Osteocyte (in vitro differentiated cells): ENCODE measurements at regions not wholly inside any gene's neighbourhood (a gene's known extent, or its start where the extent isn't known, plus 50 kb on each side); places are given as distances from the start of the nearest gene placed in this dataset.
"Not testable (repeated sequence)": the region's sequence is repeated elsewhere in the genome, so short reads cannot be mapped to it uniquely, and the experiment has no call there.

Source experiments
- DNase-seq: peaks from one replicate; pipeline ENCODE4 v3.0.0; 2021; ENCODE audit warnings: mixed read lengths; ENCODE audit not compliant: unreplicated experiment; ENCODE audit errors: extremely low spot score
- H3K27ac Mint-ChIP-seq: one replicate; pipeline ENCODE4 v1.8.0; 2021; ENCODE audit warnings: mild to moderate bottlenecking, mixed read lengths; ENCODE audit not compliant: unreplicated experiment
- H3K27me3 Mint-ChIP-seq: one replicate; pipeline ENCODE4 v1.8.0; 2021; ENCODE audit warnings: mixed read lengths; ENCODE audit not compliant: unreplicated experiment
- H3K36me3 Mint-ChIP-seq: one replicate; pipeline ENCODE4 v1.8.0; 2021; ENCODE audit warnings: mixed read lengths; ENCODE audit not compliant: unreplicated experiment
- H3K4me1 Mint-ChIP-seq: one replicate; pipeline ENCODE4 v1.8.0; 2021; ENCODE audit warnings: mixed read lengths; ENCODE audit not compliant: unreplicated experiment
- H3K4me3 Mint-ChIP-seq: one replicate; pipeline ENCODE4 v1.8.0; 2021; ENCODE audit warnings: mild to moderate bottlenecking, moderate library complexity, mixed read lengths; ENCODE audit not compliant: unreplicated experiment
- H3K9me3 Mint-ChIP-seq: one replicate; pipeline ENCODE4 v1.8.0; 2021; ENCODE audit warnings: mixed read lengths; ENCODE audit not compliant: unreplicated experiment
- TF ChIP-seq, protein P1 (sequence below): fragments of 200-600 bp; sonication (generic); IDR thresholded peaks from 2 replicates; pipeline ENCODE4 v1.5.0; 2021; ENCODE audit warnings: antibody characterized with exemption, mild to moderate bottlenecking, moderate library complexity

DNA sequence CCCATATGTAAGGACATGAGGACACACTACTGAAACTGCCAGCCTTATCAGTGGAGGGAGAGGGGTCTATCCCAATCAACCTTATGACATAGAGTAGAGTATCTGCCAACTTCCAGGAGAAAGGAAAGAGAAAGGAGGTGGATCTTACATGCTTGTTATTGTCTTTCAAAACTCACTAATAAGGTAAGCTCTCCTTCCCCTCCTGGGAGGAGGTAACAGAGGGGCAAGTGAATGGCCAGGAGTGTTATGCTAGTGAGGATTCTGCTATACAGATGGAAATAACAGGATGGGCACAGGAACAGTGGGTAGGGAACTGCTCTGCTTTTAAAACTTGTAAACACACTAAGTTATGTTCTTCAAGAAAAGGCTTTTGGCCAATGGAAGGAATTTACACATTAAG, 1020.1 kb downstream of the TDRD15 start:
- TF ChIP-seq, protein P1, sequence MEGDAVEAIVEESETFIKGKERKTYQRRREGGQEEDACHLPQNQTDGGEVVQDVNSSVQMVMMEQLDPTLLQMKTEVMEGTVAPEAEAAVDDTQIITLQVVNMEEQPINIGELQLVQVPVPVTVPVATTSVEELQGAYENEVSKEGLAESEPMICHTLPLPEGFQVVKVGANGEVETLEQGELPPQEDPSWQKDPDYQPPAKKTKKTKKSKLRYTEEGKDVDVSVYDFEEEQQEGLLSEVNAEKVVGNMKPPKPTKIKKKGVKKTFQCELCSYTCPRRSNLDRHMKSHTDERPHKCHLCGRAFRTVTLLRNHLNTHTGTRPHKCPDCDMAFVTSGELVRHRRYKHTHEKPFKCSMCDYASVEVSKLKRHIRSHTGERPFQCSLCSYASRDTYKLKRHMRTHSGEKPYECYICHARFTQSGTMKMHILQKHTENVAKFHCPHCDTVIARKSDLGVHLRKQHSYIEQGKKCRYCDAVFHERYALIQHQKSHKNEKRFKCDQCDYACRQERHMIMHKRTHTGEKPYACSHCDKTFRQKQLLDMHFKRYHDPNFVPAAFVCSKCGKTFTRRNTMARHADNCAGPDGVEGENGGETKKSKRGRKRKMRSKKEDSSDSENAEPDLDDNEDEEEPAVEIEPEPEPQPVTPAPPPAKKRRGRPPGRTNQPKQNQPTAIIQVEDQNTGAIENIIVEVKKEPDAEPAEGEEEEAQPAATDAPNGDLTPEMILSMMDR, result no peak
- H3K27ac Mint-ChIP-seq, result no peak overlapping the region
- H3K27me3 Mint-ChIP-seq, result no peaks in the 10 kb centered on the region
- H3K4me1 Mint-ChIP-seq, result no peaks in the 10 kb centered on the region
- DNase-seq, result no peak
- H3K9me3 Mint-ChIP-seq, result peaks cover 32% of the 10 kb centered on the region
- no peaks in the 10 kb centered on the region for H3K36me3 Mint-ChIP-seq
- H3K4me3 Mint-ChIP-seq, result no peak overlapping the region

DNA sequence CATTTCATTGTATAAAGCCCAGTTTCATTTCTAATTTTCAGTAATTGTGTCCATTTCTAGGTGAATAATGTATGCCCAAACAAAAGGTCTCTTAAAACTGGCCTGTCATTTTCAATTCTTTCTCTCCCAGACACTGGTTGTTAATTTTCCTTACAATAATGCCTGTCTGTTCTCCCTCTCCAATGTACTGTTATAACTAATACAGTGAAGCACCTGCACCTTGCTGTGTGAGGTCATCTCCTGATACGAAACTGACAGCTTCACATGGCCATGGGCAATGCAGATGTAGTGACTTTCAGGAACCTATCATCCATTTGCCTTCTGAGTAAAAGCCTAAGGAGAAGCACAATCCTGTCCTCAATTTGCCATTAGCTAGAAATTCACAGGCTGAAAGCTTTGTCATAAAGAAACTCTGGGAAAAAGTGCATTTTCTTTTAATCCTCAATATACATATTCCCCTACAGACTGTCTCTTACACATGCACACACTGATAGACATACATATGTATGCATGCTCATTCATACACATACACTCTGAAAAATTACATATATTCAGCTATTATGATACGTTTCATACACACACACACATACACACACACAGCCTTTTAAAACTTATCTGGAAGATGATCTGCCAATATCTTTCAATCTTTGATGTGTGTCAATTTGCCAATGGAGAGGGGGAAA, 1030.3 kb downstream of the TDRD15 start:
- peaks cover 2% of the 10 kb centered on the region for H3K36me3 Mint-ChIP-seq
- TF ChIP-seq, protein P1, result no peak
- peaks cover 52% of the 10 kb centered on the region for H3K9me3 Mint-ChIP-seq
- no peaks in the 10 kb centered on the region for H3K4me1 Mint-ChIP-seq
- H3K4me3 Mint-ChIP-seq, result no peak overlapping the region
- H3K27ac Mint-ChIP-seq, result no peak overlapping the region
- no peak for DNase-seq
- no peaks in the 10 kb centered on the region for H3K27me3 Mint-ChIP-seq

GRCh38 chr2:22156661-22157060, 1032.9 kb downstream of the TDRD15 start:
- peaks cover 32% of the 10 kb centered on the region for H3K9me3 Mint-ChIP-seq
- DNase-seq, H3K36me3 Mint-ChIP-seq, H3K27ac Mint-ChIP-seq, H3K4me3 Mint-ChIP-seq, H3K4me1 Mint-ChIP-seq, H3K27me3 Mint-ChIP-seq: not testable (repeated sequence)

DNA sequence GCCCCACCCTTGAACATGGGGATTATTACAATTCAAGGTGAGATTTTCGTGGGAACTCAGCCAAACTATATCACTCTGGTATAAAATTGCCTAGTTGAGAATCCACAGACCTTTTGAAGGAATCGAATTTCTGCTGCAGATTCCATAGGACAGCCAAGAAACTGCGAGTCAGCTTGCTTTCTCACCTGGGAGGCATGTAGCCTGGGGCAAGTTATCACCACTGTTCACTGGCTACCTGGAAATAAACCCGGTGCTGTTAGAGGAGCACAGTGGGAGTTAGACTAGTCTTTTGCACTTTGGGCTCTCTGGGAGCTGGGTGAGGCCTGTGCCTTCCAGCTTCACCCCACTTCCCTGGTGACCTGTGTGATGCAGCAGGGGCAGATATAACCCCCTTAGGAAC, 1043.5 kb downstream of the TDRD15 start:
- Mint-ChIP-seq H3K27me3 (no peaks in the 10 kb centered on the region), H3K27ac (no peak overlapping the region), H3K4me1 (no peaks in the 10 kb centered on the region), H3K4me3 (no peak overlapping the region), H3K36me3 (no peaks in the 10 kb centered on the region), H3K9me3 (peaks cover 68% of the 10 kb centered on the region)
- DNase-seq, result no peak
- TF ChIP-seq, protein P1, result no peak

DNA sequence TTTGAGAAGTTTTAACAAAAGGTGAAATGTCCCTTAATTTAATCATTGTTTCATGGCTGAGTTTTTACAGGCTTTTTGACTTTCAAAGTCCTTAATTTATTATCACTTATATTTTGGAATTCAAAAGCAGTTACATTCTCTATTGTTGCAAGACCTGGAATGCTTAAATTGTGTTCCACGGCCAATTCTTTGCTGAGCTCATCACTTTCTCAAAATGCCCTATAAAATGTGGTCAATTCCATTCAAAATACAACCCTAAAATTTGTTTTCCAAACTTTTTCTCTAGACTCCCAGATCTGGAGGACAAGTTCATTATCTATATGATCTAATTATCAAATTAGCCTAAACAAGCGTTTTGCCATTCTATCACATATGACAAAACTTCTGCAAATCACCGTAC, 1051.2 kb downstream of the TDRD15 start:
- no peak for DNase-seq
- Mint-ChIP-seq H3K36me3 (no peaks in the 10 kb centered on the region), H3K4me3 (no peak overlapping the region), H3K4me1 (no peaks in the 10 kb centered on the region), H3K27me3 (no peaks in the 10 kb centered on the region), H3K27ac (no peak overlapping the region), H3K9me3 (peaks cover 30% of the 10 kb centered on the region)
- TF ChIP-seq, protein P1, result no peak
